ENCODE measurements at regions not wholly inside any gene's neighbourhood (a gene's known extent, or its start where the extent isn't known, plus 50 kb on each side); places are given as distances from the start of the nearest gene placed in this dataset.

DNA sequence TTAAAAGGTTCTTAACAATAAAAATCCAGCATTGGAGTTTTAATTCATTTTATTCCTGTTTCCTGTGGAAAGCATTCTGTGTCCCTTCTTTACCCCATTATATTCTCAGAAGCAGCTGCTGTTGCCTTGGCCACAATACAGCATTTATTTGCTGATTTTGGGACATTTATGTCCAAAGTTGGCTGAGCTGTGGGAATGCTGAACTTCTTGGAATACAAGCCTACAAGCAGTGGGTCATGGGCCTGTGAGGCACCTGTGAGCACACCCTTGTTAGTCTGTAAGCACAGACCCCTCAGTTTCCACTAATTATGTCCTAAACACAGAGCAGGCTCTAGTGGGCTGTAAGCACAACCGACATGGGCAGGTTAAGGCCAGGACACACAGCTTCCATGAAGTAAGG is 122.2 kb upstream of the IGF1 start:
- Histone ChIP-seq H3K27ac (replicated peaks in 1 of 4) (no peak overlapping the region), H3K27me3 (no peaks in the 10 kb centered on the region), H3K36me3 (no peaks in the 10 kb centered on the region), H3K4me1 (no peaks in the 10 kb centered on the region), H3K9me3 (peaks cover 0 to 4% (median 0%) of the 10 kb centered on the region in 4 donors), H3K4me3 (no peak overlapping the region)
- DNase-seq (ENCODE audit: extremely low spot score), result no peak
- TF ChIP-seq POLR2A (IDR thresholded peaks at IDR 0.05; ENCODE audit: low read depth) (no peak), CTCF (IDR thresholded peaks at IDR 0.05) (no peak), EP300 (IDR thresholded peaks at IDR 0.05) (no peak), POLR2AphosphoS5 (IDR thresholded peaks at IDR 0.05) (no peak)
- intact Hi-C loops (cut with DNase I), result no loop called here
- WGBS, result 70% methylated on average over 1 of the region's 1 CpG

DNA sequence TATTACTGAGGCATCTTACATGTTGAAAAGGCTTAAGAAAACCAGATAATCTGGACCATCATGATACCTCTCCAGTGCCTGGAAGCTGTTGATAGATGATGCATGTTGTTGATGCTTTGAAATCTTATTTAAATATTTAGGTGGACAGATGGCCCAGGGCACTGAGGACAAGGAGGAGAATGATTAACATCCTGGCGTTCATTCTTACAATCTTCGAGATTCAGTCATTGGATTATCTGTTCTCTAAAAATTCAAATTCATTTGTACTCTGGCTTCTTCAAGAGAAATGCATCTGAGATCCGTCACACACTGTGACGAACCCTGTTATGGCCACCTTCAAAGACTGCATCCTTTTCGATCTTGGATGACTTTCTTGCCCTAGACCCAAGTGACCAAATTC is 121.3 kb upstream of the IGF1 start:
- DNase-seq (ENCODE audit: extremely low spot score), result no peak
- TF ChIP-seq CTCF (IDR thresholded peaks at IDR 0.05) (no peak), EP300 (IDR thresholded peaks at IDR 0.05) (no peak), POLR2AphosphoS5 (IDR thresholded peaks at IDR 0.05) (no peak), POLR2A (IDR thresholded peaks at IDR 0.05; ENCODE audit: low read depth) (no peak)
- Histone ChIP-seq H3K4me1 (no peaks in the 10 kb centered on the region), H3K4me3 (no peak overlapping the region), H3K36me3 (no peaks in the 10 kb centered on the region), H3K27me3 (no peaks in the 10 kb centered on the region), H3K27ac (replicated peaks in 1 of 4) (no peak overlapping the region), H3K9me3 (no peaks in the 10 kb centered on the region)
- intact Hi-C loops (cut with DNase I), result no loop called here
- 81% methylated on average over 5 of the region's 5 CpGs for WGBS

DNA sequence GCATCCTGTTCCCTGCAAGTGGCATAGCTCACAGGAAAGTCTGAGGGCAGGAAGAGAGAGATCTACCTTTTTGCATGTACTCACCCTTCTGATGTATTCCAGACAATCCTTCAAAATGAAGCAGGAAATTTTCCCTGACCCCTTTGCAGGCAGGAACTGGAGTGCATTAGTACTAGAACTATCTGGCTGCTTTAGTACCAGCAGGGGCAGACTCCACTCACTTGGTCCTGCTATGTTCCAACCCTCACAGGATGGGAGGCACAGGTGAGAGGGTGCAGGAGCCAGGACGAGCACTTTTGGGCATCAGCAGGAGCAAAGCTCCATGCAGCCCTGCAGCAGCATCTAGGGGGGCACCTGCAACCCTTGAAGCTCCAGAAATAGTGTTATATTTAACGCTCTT is 116.3 kb upstream of the IGF1 start:
- no peaks in the 10 kb centered on the region for H3K27me3 ChIP-seq
- no peaks in the 10 kb centered on the region for H3K9me3 ChIP-seq
- TF ChIP-seq POLR2A (IDR thresholded peaks at IDR 0.05; ENCODE audit: low read depth) (no peak), EP300 (IDR thresholded peaks at IDR 0.05) (no peak), CTCF (IDR thresholded peaks at IDR 0.05) (no peak), POLR2AphosphoS5 (IDR thresholded peaks at IDR 0.05) (no peak)
- no peaks in the 10 kb centered on the region for H3K4me1 ChIP-seq
- H3K27ac ChIP-seq (replicated peaks in 1 of 4), result no peak overlapping the region
- 72% methylated on average over 2 of the region's 2 CpGs for WGBS
- no peaks in the 10 kb centered on the region for H3K36me3 ChIP-seq
- H3K4me3 ChIP-seq, result no peak overlapping the region
- no peak for DNase-seq (ENCODE audit: extremely low spot score)
- intact Hi-C loops (cut with DNase I), result no loop called here

- Histone ChIP-seq H3K27me3 (no peaks in the 10 kb centered on the region), H3K36me3 (no peaks in the 10 kb centered on the region), H3K27ac (replicated peaks in 1 of 4) (no peak overlapping the region), H3K9me3 (no peaks in the 10 kb centered on the region), H3K4me3 (no peak overlapping the region), H3K4me1 (no peaks in the 10 kb centered on the region)
- no peak for DNase-seq (ENCODE audit: extremely low spot score)
- TF ChIP-seq EP300 (IDR thresholded peaks at IDR 0.05), result no peak
- no peak for TF ChIP-seq POLR2A (IDR thresholded peaks at IDR 0.05; ENCODE audit: low read depth)
- TF ChIP-seq CTCF (IDR thresholded peaks at IDR 0.05), result no peak
- intact Hi-C loops (cut with DNase I), result no loop called here
- WGBS, result 81% methylated on average over 7 of the region's 8 CpGs
Observed at GRCh38 chr12:102596031-102596430, 115.7 kb upstream of the IGF1 start.

- TF ChIP-seq EP300 (IDR thresholded peaks at IDR 0.05), result no peak
- Histone ChIP-seq H3K36me3 (no peaks in the 10 kb centered on the region), H3K27me3 (no peaks in the 10 kb centered on the region), H3K4me1 (no peaks in the 10 kb centered on the region), H3K27ac (replicated peaks in 1 of 4) (no peak overlapping the region), H3K4me3 (no peak overlapping the region), H3K9me3 (no peaks in the 10 kb centered on the region)
- intact Hi-C loops (cut with DNase I), result no loop called here
- DNase-seq (ENCODE audit: extremely low spot score), result no peak
- 92% methylated on average over 10 of the region's 10 CpGs for WGBS
Observed at GRCh38 chr12:102595315-102595714, 115.0 kb upstream of the IGF1 start.
